ENCODE measurements at regions not wholly inside any gene's neighbourhood (a gene's known extent, or its start where the extent isn't known, plus 50 kb on each side); places are given as distances from the start of the nearest gene placed in this dataset.
"Not testable (repeated sequence)": the region's sequence is repeated elsewhere in the genome, so short reads cannot be mapped to it uniquely, and the experiment has no call there.

DNA sequence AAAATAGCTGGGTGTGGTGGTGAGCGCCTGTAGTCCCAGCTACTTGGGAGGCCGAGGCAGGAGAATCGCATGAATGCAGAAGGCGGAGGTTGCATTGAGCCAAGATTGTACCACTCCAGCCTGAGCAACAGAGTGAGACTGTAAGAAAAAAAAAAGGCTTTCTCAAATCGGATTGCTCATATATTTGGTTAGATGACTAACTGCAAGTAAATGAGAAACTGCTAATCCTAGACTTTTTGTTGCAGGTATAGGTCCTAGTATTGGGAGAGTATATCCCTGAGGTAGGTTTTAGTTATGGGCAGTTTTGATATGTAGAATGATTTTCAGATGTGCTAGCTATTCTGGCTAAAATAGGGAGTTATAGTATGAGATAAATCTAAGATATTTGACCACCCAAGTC lies 944.8 kb downstream of the DNAH5 start:
- no peak for ATAC-seq (replicated peaks in 6 of 8)
- in situ Hi-C loops (cut with MboI; ENCODE audit: low pct_unique_long_range_greater_than_20kb in 2 of 9, low sequenced_read_pairs in 9 of 9, unreplicated experiment in 9 of 9), result no loop called here
- 11 to 100% (median 90%) methylated on average over 1 to 5 of the region's 5 CpGs; no CpG with 5 or more reads in 3 of the 10 experiments for WGBS, 10 experiments
- no peak overlapping the region for H3K27ac ChIP-seq
- H3K4me1 ChIP-seq (replicated peaks in 1 of 2), result no peaks in the 10 kb centered on the region
- no peak overlapping the region for H3K4me3 ChIP-seq

- in situ Hi-C loops (cut with MboI; ENCODE audit: low pct_unique_long_range_greater_than_20kb in 2 of 9, low sequenced_read_pairs in 9 of 9, unreplicated experiment in 9 of 9), result no loop called here
- peaks cover 0 to 15% of the 10 kb centered on the region in 2 donors for H3K4me1 ChIP-seq (replicated peaks in 1 of 2)
- H3K4me3 ChIP-seq, result no peak overlapping the region
- no peak for ATAC-seq (replicated peaks in 6 of 8)
- H3K27ac ChIP-seq, result no peak overlapping the region
- WGBS, 10 experiments, result 0 to 93% (median 77%) methylated on average over 1 to 4 of the region's 4 CpGs; no CpG with 5 or more reads in 1 of the 10 experiments
Measured at GRCh38 chr5:12985142-12985541, 959.3 kb downstream of the DNAH5 start.

DNA sequence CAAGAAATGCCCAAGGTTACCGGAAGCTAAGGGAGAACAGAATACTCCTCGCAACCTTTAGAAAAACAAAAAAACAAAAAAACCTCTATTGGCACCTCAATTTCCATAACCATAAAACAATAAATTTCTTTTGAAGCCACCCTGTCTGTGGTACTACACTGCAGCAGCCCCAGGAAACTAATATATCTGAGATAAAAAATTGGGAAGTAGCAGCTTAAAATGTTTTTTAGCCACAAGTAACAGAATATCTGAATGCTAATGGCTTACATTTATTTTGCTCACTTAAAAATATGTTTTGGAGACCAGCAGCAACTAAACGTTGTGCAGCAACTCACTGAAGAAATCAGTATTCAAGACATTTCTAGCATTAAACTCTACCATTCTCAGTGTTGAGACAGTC lies 969.6 kb downstream of the DNAH5 start:
- in situ Hi-C loops (cut with MboI; ENCODE audit: low pct_unique_long_range_greater_than_20kb in 2 of 9, low sequenced_read_pairs in 9 of 9, unreplicated experiment in 9 of 9), result no loop called here
- H3K4me1 ChIP-seq (replicated peaks in 1 of 2), result no peaks in the 10 kb centered on the region
- 8 to 100% (median 68%) methylated on average over 1 to 3 of the region's 3 CpGs for WGBS, 10 experiments
- no peak overlapping the region for H3K4me3 ChIP-seq
- no peak for ATAC-seq (replicated peaks in 6 of 8)
- no peak overlapping the region for H3K27ac ChIP-seq

DNA sequence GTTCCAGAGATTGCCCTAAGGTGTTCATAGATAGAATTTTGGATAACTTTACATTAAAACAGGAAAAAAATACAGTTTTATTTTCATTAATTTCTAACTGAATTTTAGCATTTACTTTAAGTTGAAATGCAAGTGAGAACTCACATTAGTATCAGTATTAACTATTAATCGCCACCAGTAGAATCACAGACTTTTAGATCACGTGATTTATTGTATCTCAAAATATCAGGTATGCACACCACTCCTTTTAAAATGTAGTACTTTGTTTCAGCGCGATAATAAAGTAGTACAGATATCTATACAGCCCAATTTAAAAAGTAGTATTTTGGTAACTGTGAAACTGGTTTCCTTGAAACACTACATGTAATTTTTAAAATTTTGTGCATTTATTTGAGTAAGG lies 978.7 kb downstream of the DNAH5 start:
- no peak for ATAC-seq (replicated peaks in 6 of 8)
- in situ Hi-C loops (cut with MboI; ENCODE audit: low pct_unique_long_range_greater_than_20kb in 2 of 9, low sequenced_read_pairs in 9 of 9, unreplicated experiment in 9 of 9), result no loop called here
- H3K27ac ChIP-seq, result no peak overlapping the region
- H3K4me1 ChIP-seq (replicated peaks in 1 of 2), result no peaks in the 10 kb centered on the region
- no peak overlapping the region for H3K4me3 ChIP-seq
- 14 to 100% (median 88%) methylated on average over 3 to 4 of the region's 4 CpGs; no CpG with 5 or more reads in 1 of the 10 experiments for WGBS, 10 experiments

- 0 to 100% (median 71%) methylated on average over 1 of the region's 1 CpG; no CpG with 5 or more reads in 3 of the 10 experiments for WGBS, 10 experiments
- Histone ChIP-seq H3K4me3 (no peak overlapping the region), H3K4me1 (replicated peaks in 1 of 2) (peaks cover 0 to 5% of the 10 kb centered on the region in 2 donors), H3K27ac (no peak overlapping the region)
- peak in 3 of 8 experiments; percentile 35 to 53 (median 40) for ATAC-seq (replicated peaks in 6 of 8)
- in situ Hi-C loops (cut with MboI; ENCODE audit: low pct_unique_long_range_greater_than_20kb in 2 of 9, low sequenced_read_pairs in 9 of 9, unreplicated experiment in 9 of 9), result no loop called here
Measured at GRCh38 chr5:12959713-12960112, 984.8 kb downstream of the DNAH5 start.

DNA sequence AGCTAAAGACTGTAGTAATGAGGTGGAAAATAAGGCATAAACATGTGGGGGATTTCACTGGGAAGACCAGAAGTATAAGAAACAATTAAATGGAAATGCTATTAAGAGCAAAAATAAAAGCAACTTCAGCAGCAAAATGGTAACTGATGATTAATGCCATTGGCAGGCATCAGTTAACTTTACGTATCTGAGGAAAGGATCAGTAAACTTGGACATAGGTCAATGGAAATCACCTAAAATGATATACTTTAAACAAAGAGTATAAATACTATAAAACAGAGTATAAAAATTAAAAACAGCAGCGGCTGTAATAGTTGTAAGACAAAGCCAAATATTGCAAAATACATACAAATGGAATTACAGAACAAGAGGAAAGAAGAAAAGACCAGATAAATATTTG lies 992.1 kb downstream of the DNAH5 start:
- Histone ChIP-seq H3K4me1 (replicated peaks in 1 of 2) (no peaks in the 10 kb centered on the region), H3K4me3 (no peak overlapping the region), H3K27ac (no peak overlapping the region)
- 0 to 50% (median 39%) methylated on average over 2 of the region's 2 CpGs for WGBS, 10 experiments
- ATAC-seq (replicated peaks in 6 of 8), result no peak
- in situ Hi-C loops (cut with MboI; ENCODE audit: low pct_unique_long_range_greater_than_20kb in 2 of 9, low sequenced_read_pairs in 9 of 9, unreplicated experiment in 9 of 9), result no loop called here

DNA sequence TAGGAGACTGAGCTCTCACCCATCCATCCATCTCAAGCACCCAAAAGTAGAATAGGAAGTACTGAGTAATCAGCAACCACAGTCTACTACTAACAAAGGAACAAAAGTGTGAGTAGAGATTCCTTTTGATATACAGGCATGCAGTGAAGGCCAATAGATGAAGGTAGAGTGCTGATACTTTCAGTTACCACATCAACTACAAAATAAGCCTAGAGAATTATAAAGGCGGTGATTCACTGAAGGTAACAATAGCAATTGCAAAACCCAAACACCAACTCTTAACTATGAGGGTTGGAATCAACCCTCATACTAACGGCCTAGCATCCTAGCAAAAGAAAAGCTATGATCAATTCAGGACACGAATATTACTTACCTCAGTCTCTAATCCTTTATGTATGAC lies 992.6 kb downstream of the DNAH5 start:
- in situ Hi-C loops (cut with MboI; ENCODE audit: low pct_unique_long_range_greater_than_20kb in 2 of 9, low sequenced_read_pairs in 9 of 9, unreplicated experiment in 9 of 9), result no loop called here
- Histone ChIP-seq H3K27ac (no peak overlapping the region), H3K4me3 (no peak overlapping the region), H3K4me1 (replicated peaks in 1 of 2) (no peaks in the 10 kb centered on the region)
- 0 to 83% (median 80%) methylated on average over 1 to 3 of the region's 3 CpGs; no CpG with 5 or more reads in 1 of the 10 experiments for WGBS, 10 experiments
- no peak for ATAC-seq (replicated peaks in 6 of 8)

DNA sequence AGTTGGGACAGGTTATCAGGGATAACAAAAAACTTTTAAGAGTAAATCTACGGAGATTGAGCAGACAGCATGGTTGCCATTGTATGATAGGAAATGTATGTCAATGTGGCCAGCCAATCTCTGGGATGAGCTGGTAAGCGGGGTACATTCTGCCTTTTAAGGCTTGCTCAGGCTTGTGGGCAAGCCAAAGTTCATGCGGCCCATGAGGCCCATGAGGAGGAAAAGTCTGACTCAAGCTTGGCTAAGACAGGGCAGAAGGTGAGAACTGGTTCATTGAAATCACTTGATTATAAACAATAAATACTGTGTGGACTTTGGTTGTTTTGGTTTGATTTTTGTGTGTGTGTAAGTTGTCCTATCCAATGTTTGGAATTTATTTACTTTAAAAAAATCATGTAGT lies 997.1 kb downstream of the DNAH5 start:
- no peaks in the 10 kb centered on the region for H3K4me1 ChIP-seq (replicated peaks in 1 of 2)
- in situ Hi-C loops (cut with MboI; ENCODE audit: low pct_unique_long_range_greater_than_20kb in 2 of 9, low sequenced_read_pairs in 9 of 9, unreplicated experiment in 9 of 9), result no loop called here
- ATAC-seq (replicated peaks in 6 of 8), result no peak
- 0 to 100% (median 56%) methylated on average over 1 to 3 of the region's 3 CpGs; no CpG with 5 or more reads in 2 of the 10 experiments for WGBS, 10 experiments
- H3K27ac ChIP-seq, result no peak overlapping the region
- H3K4me3 ChIP-seq, result no peak overlapping the region

- 0 to 100% (median 0%) methylated on average over 1 of the region's 1 CpG; no CpG with 5 or more reads in 5 of the 10 experiments for WGBS, 10 experiments
- H3K4me1 ChIP-seq (replicated peaks in 1 of 2); H3K27ac ChIP-seq; in situ Hi-C loops (cut with MboI; ENCODE audit: low pct_unique_long_range_greater_than_20kb in 2 of 9, low sequenced_read_pairs in 9 of 9, unreplicated experiment in 9 of 9); H3K4me3 ChIP-seq; ATAC-seq (replicated peaks in 6 of 8): not testable (repeated sequence)
Measured at GRCh38 chr5:12945477-12945876, 999.0 kb downstream of the DNAH5 start.

GRCh38 chr5:12936221-12936620 lies 1008.3 kb downstream of the DNAH5 start:
- 14 to 100% (median 80%) methylated on average over 1 to 4 of the region's 5 CpGs; no CpG with 5 or more reads in 3 of the 10 experiments for WGBS, 10 experiments
- in situ Hi-C loops (cut with MboI; ENCODE audit: low pct_unique_long_range_greater_than_20kb in 2 of 9, low sequenced_read_pairs in 9 of 9, unreplicated experiment in 9 of 9), result no loop called here
- H3K27ac ChIP-seq, result no peak overlapping the region
- ATAC-seq (replicated peaks in 6 of 8), result peak in 1 of 8 experiments; percentile 19
- H3K4me3 ChIP-seq, result no peak overlapping the region
- H3K4me1 ChIP-seq (replicated peaks in 1 of 2), result no peaks in the 10 kb centered on the region

GRCh38 chr5:12934722-12935121 lies 1009.8 kb downstream of the DNAH5 start:
- no peak overlapping the region for H3K4me3 ChIP-seq
- 0% methylated on average over 1 of the region's 1 CpG; no CpG with 5 or more reads in 9 of the 10 experiments for WGBS, 10 experiments
- no peak overlapping the region for H3K27ac ChIP-seq
- ATAC-seq (replicated peaks in 6 of 8), result no peak
- H3K4me1 ChIP-seq (replicated peaks in 1 of 2), result no peaks in the 10 kb centered on the region
- in situ Hi-C loops (cut with MboI; ENCODE audit: low pct_unique_long_range_greater_than_20kb in 2 of 9, low sequenced_read_pairs in 9 of 9, unreplicated experiment in 9 of 9), result no loop called here

GRCh38 chr5:12920527-12920926 lies 1016.3 kb upstream of the CTNND2 start:
- Histone ChIP-seq H3K4me3 (no peak overlapping the region), H3K4me1 (replicated peaks in 1 of 2) (no peaks in the 10 kb centered on the region), H3K27ac (no peak overlapping the region)
- ATAC-seq (replicated peaks in 6 of 8), result no peak
- 11 to 88% (median 62%) methylated on average over 1 to 2 of the region's 2 CpGs; no CpG with 5 or more reads in 2 of the 10 experiments for WGBS, 10 experiments
- in situ Hi-C loops (cut with MboI; ENCODE audit: low pct_unique_long_range_greater_than_20kb in 2 of 9, low sequenced_read_pairs in 9 of 9, unreplicated experiment in 9 of 9), result no loop called here

DNA sequence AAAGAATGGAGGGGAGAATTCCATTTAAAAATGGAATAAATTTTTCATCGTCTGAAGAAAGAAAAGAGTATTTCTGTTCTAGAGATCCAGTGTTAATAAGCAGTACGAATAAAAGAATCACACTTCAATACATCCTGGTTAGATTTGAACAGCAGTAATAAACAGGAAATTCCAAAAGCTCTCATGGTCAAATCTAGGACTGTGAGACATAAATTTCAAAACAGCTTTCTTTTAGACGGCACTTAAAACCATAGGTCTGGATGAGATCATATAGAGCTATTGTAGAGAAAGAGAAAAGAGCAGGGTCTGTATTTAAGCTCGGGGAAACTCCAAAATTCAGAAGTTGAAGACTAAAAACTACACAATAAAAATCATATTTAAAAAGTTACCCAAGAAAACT lies 1006.9 kb upstream of the CTNND2 start:
- no peak for ATAC-seq (replicated peaks in 6 of 8)
- WGBS, 10 experiments, result 0 to 94% (median 82%) methylated on average over 3 to 4 of the region's 4 CpGs
- peaks cover 0 to 4% of the 10 kb centered on the region in 2 donors for H3K4me1 ChIP-seq (replicated peaks in 1 of 2)
- no peak overlapping the region for H3K4me3 ChIP-seq
- in situ Hi-C loops (cut with MboI; ENCODE audit: low pct_unique_long_range_greater_than_20kb in 2 of 9, low sequenced_read_pairs in 9 of 9, unreplicated experiment in 9 of 9), result no loop called here
- H3K27ac ChIP-seq, result no peak overlapping the region

GRCh38 chr5:12910641-12911040 lies 1006.4 kb upstream of the CTNND2 start:
- H3K4me1 ChIP-seq (replicated peaks in 1 of 2), result peaks cover 0 to 4% of the 10 kb centered on the region in 2 donors
- no peak overlapping the region for H3K27ac ChIP-seq
- H3K4me3 ChIP-seq, result no peak overlapping the region
- ATAC-seq (replicated peaks in 6 of 8), result no peak
- in situ Hi-C loops (cut with MboI; ENCODE audit: low pct_unique_long_range_greater_than_20kb in 2 of 9, low sequenced_read_pairs in 9 of 9, unreplicated experiment in 9 of 9), result no loop called here
- 0 to 100% (median 83%) methylated on average over 1 to 3 of the region's 3 CpGs; no CpG with 5 or more reads in 1 of the 10 experiments for WGBS, 10 experiments
